Right lobe of liver (tissue), 6 donors: ENCODE measurements at regions not wholly inside any gene's neighbourhood (a gene's known extent, or its start where the extent isn't known, plus 50 kb on each side); places are given as distances from the start of the nearest gene placed in this dataset.
"Not testable (repeated sequence)": the region's sequence is repeated elsewhere in the genome, so short reads cannot be mapped to it uniquely, and the experiment has no call there.

Experiments
- ATAC-seq, 4 donors: fragments of 200-7000 bp; cut with Tn5 transposase; one replicate each; pipeline ENCODE4 v1.9.1; 2020; ENCODE audit warnings: mild to moderate bottlenecking in 4 of 4, moderate library complexity in 4 of 4
- DNase-seq, 3 donors: peaks; one replicate each; pipeline ENCODE4 v3.0.0-alpha.2; 2020
- H3K27ac ChIP-seq, 3 donors: fragments of 200-600 bp; one replicate each; pipeline ENCODE4 v1.8.0; 2022
- H3K27me3 ChIP-seq, 2 donors: fragments of 200-600 bp; one replicate each; pipeline ENCODE4 v1.8.0; 2022
- H3K36me3 ChIP-seq, 4 donors: fragments of 200-600 bp; sonication (generic) in 1 of 4; one replicate each; pipeline versions ENCODE4 v1.5.1 to v1.8.0; 2017 to 2022; ENCODE audit warnings: control low read depth in 1 of 4
- H3K4me1 ChIP-seq, 4 donors: fragments of 200-600 bp; sonication (generic) in 1 of 4; one replicate each; pipeline versions ENCODE4 v1.5.1 to v1.8.0; 2017 to 2022; ENCODE audit warnings: control low read depth in 1 of 4
- H3K4me3 ChIP-seq, 3 donors: fragments of 200-600 bp; one replicate each; pipeline ENCODE4 v1.8.0; 2022
- H3K9me3 ChIP-seq, 4 donors: fragments of 200-600 bp; sonication (generic) in 1 of 4; one replicate each; pipeline versions ENCODE4 v1.5.1 to v1.8.0; 2017 to 2022; ENCODE audit warnings: control low read depth in 1 of 4
- POLR2A ChIP-seq: fragments of 450-650 bp; IDR thresholded peaks from one replicate; pipeline ENCODE4 v1.6.1; 2017; ENCODE audit warnings: antibody characterized with exemption, mild to moderate bottlenecking
- WGBS: methylation state at CpG from one replicate; pipeline ENCODE4 v1.1.6; 2018; ENCODE audit warnings: low coverage, low lambda C conversion rate; ENCODE audit not compliant: insufficient coverage; ENCODE audit errors: missing lambda C conversion rate; 5-methylcytosine and 5-hydroxymethylcytosine counted together
- intact Hi-C, 2 donors: fragments of 100-400 bp; cut with DNase I; formaldehyde crosslinking; loops; one replicate each; pipeline versions ENCODE4 v1.11.2 to v1.14.1; 2022
- TF ChIP-seq, protein P1 (sequence below), 4 donors: fragments of 200-600 bp in 3 of 4; fragments of 450-650 bp in 1 of 4; IDR thresholded peaks; one replicate each; pipeline versions ENCODE4 v1.5.1 to v1.8.0; 2016 to 2022; ENCODE audit warnings: antibody characterized with exemption in 4 of 4, mild to moderate bottlenecking in 2 of 4
- donor health status: DM: no; HTN: yes; CAD: no.
- donor health status: DM: no; HTN: no; CAD: no.
- donor health status: DM: no; HTN: no; CAD: no.
- donor health status: DM: no; HTN: yes; CAD: no.
- donor health status: DM: no; HTN: yes; CAD: no.

DNA sequence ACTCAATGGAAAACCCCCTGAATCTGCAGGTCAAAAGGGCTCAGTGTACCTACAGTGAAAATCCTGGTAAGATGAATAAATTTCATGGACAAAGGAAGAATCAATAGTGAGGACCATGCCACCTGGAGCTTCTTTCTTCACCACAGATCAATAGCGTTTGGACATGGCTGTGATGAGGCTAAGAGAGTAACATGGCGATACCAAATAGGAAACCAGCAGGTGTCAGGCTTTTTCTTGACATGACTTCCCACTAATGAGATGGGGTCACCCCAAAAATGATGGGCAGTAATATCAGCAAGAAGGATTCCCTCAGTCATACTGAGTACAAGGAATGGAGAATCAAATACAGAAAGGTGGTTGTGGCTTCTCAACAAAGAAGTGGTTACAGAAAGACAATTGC is 208.5 kb upstream of the PLPPR1 start:
- Histone ChIP-seq H3K4me3 (no peak overlapping the region), H3K27me3 (no peaks in the 10 kb centered on the region), H3K27ac (no peak overlapping the region), H3K9me3 (no peaks in the 10 kb centered on the region), H3K36me3 (no peaks in the 10 kb centered on the region), H3K4me1 (no peaks in the 10 kb centered on the region)
- no peak for DNase-seq
- TF ChIP-seq, protein P1, sequence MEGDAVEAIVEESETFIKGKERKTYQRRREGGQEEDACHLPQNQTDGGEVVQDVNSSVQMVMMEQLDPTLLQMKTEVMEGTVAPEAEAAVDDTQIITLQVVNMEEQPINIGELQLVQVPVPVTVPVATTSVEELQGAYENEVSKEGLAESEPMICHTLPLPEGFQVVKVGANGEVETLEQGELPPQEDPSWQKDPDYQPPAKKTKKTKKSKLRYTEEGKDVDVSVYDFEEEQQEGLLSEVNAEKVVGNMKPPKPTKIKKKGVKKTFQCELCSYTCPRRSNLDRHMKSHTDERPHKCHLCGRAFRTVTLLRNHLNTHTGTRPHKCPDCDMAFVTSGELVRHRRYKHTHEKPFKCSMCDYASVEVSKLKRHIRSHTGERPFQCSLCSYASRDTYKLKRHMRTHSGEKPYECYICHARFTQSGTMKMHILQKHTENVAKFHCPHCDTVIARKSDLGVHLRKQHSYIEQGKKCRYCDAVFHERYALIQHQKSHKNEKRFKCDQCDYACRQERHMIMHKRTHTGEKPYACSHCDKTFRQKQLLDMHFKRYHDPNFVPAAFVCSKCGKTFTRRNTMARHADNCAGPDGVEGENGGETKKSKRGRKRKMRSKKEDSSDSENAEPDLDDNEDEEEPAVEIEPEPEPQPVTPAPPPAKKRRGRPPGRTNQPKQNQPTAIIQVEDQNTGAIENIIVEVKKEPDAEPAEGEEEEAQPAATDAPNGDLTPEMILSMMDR (IDR thresholded peaks at IDR 0.05) = no peak
- TF ChIP-seq POLR2A = no peak
- WGBS = 88% methylated on average over 2 of the region's 2 CpGs
- intact Hi-C loops = no loop called here
- ATAC-seq = no peak

DNA sequence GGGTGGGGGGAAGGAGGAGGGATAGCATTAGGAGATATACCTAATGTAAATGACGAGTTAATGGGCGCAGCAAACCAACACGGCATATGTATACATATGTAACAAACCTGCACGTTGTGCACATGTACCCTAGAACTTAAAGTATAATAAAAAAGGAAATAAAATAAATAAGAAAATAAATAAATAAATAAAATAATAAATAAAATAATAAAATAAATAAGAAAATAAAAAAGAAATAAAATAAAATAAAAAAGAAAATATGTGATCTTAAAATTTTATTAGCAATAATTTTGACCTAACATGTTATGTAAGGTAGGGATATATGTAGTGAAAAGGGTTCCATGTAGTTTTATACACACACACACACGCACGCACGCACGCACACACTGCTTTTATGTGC is 195.5 kb upstream of the PLPPR1 start:
- H3K27me3 ChIP-seq, H3K4me3 ChIP-seq, H3K27ac ChIP-seq, intact Hi-C loops, DNase-seq, ATAC-seq, H3K4me1 ChIP-seq, H3K9me3 ChIP-seq, H3K36me3 ChIP-seq: not testable (repeated sequence)
- 83% methylated on average over 8 of the region's 8 CpGs for WGBS

DNA sequence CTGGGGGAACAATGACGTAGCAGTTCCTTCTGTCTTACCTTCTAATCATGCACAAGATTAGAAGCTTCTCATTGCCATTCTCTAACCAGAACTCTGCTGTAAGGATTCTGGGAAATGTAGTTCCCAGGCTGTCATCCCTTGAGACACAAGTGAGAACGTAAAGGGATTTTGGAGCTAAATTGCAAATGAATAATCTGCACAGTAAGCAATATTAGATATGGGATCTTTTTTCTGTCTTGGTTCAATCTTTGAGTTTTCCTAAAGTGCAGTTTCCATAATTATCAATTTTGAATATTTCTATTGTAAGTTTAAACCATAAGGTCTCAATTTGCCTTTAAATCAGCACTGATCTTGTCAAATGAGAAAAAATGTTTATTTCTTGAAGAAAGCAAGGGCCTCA is 189.7 kb upstream of the PLPPR1 start:
- H3K9me3 ChIP-seq = no peaks in the 10 kb centered on the region

DNA sequence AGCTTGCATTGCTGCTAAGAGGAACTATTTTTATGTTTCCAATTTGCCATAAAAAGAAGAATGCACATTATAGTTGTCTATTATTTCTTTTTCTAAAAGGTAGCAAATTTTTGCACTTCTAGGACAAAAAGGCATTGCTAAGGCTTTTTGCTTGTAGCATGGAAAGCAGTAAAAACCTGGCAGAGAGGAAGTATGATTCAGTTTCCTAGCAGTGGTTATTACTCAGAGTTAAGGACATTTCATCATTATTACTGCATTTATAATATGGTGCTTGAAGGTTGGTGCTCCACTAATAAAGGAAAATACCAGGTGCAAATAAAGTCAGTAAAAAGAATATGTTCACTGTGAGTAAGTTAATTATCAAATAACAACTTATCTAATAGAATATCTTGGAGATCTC is 179.8 kb upstream of the PLPPR1 start:
- intact Hi-C loops = no loop called here
- no peaks in the 10 kb centered on the region for H3K4me1 ChIP-seq
- no peaks in the 10 kb centered on the region for H3K36me3 ChIP-seq
- no peak for TF ChIP-seq POLR2A
- TF ChIP-seq, protein P1 (IDR thresholded peaks at IDR 0.05) = no peak
- DNase-seq = no peak
- ATAC-seq = no peak
- no peak overlapping the region for H3K4me3 ChIP-seq
- no peaks in the 10 kb centered on the region for H3K27me3 ChIP-seq
- H3K9me3 ChIP-seq = no peaks in the 10 kb centered on the region
- H3K27ac ChIP-seq = no peak overlapping the region

More for the DNA sequence above, 189.7 kb upstream of the PLPPR1 start:
- Histone ChIP-seq H3K36me3 (no peaks in the 10 kb centered on the region), H3K27ac (no peak overlapping the region), H3K27me3 (no peaks in the 10 kb centered on the region), H3K4me3 (no peak overlapping the region), H3K4me1 (no peaks in the 10 kb centered on the region)
- no peak for TF ChIP-seq POLR2A
- TF ChIP-seq, protein P1 (IDR thresholded peaks at IDR 0.05) = no peak
- ATAC-seq (no peak), DNase-seq (no peak)
- WGBS = 35% methylated on average over 2 of the region's 2 CpGs
- intact Hi-C loops = no loop called here

DNA sequence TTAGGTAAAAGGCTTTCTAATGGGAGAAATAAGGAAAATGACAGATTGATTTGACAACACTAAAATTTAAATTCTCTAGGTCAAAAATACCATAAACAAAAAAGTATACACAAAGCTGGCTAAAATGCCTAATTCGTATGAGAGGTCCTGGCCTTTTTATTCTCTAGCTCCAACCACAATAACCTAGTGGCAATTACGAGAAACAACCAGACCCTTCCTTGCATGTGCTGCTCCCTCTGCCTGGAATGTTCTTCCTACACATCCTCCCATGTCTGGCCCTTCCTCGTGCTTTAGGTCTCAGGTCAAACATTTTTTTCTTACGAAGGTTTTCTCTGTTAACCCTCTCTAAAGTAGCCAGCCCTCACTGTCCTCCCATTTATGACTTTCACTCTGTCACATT is 176.4 kb upstream of the PLPPR1 start:
- Histone ChIP-seq H3K27me3 (no peaks in the 10 kb centered on the region), H3K9me3 (no peaks in the 10 kb centered on the region), H3K4me1 (no peaks in the 10 kb centered on the region), H3K36me3 (no peaks in the 10 kb centered on the region), H3K27ac (no peak overlapping the region), H3K4me3 (no peak overlapping the region)
- intact Hi-C loops = no loop called here
- no peak for TF ChIP-seq POLR2A
- TF ChIP-seq, protein P1 (IDR thresholded peaks at IDR 0.05) = no peak
- no peak for DNase-seq
- ATAC-seq = no peak
- 19% methylated on average over 4 of the region's 4 CpGs for WGBS
